WTC11 (cell line): ENCODE measurements at regions not wholly inside any gene's neighbourhood (a gene's known extent, or its start where the extent isn't known, plus 50 kb on each side); places are given as distances from the start of the nearest gene placed in this dataset.

Experiments used
- ATAC-seq: fragments of 200-7000 bp; cut with Tn5 transposase; 2 replicates; pipeline ENCODE4 v1.10.0; 2021; ENCODE audit warnings: mild to moderate bottlenecking, moderate library complexity
- CTCF ChIA-PET: fragments of 300-600 bp; sonication (Branson Sonifier 250); formaldehyde crosslinking; loops from one replicate; lab custom pipeline; 2021; ENCODE audit warnings: antibody characterized with exemption; lab: Charles Lee
- POLR2A ChIA-PET: fragments of 350-600 bp; sonication (Branson Sonifier 250); formaldehyde crosslinking; loops from one replicate; lab custom pipeline; 2021; ENCODE audit warnings: antibody characterized with exemption; lab: Charles Lee
- DNase-seq: peaks from one replicate; pipeline ENCODE4 v3.0.0; 2021; ENCODE audit warnings: low spot score
- H3K27ac Mint-ChIP-seq: 2 replicates; pipeline ENCODE4 v1.8.0; 2021; ENCODE audit warnings: mixed read lengths
- H3K27me3 Mint-ChIP-seq: 2 replicates; pipeline ENCODE4 v1.8.0; 2021; ENCODE audit warnings: low read depth, mild to moderate bottlenecking, moderate library complexity, mixed read lengths
- H3K36me3 Mint-ChIP-seq: 2 replicates; pipeline ENCODE4 v1.8.0; 2021; ENCODE audit warnings: mixed read lengths
- H3K4me1 Mint-ChIP-seq: 2 replicates; pipeline ENCODE4 v1.8.0; 2022; ENCODE audit warnings: mixed read lengths
- H3K4me3 Mint-ChIP-seq: 2 replicates; pipeline ENCODE4 v1.8.0; 2021; ENCODE audit warnings: mild to moderate bottlenecking, moderate library complexity, mixed read lengths
- H3K9me3 Mint-ChIP-seq: 2 replicates; pipeline ENCODE4 v1.8.0; 2021; ENCODE audit warnings: mixed read lengths
- ELF4 ChIP-seq: sonication (generic); formaldehyde crosslinking; IDR thresholded peaks from 2 replicates; pipeline ENCODE4 v1.8.1; 2022; ENCODE audit warnings: low read depth, mild to moderate bottlenecking, moderate library complexity, missing genetic modification reagents
- GABPB1 ChIP-seq: sonication (generic); formaldehyde crosslinking; IDR thresholded peaks from 2 replicates; pipeline ENCODE4 v1.8.1; 2023; ENCODE audit warnings: mild to moderate bottlenecking, missing genetic modification reagents
- RORB ChIP-seq: fragments of 250-450 bp; sonication (Bioruptor Pico); IDR thresholded peaks from 2 replicates; pipeline ENCODE4 v1.9.0; 2021; ENCODE audit warnings: mild to moderate bottlenecking
- TCF7 ChIP-seq: sonication (generic); formaldehyde crosslinking; IDR thresholded peaks from 2 replicates; pipeline ENCODE4 v1.8.0; 2022; ENCODE audit warnings: mild to moderate bottlenecking, low read depth, missing genetic modification reagents, moderate library complexity
- TEAD1 ChIP-seq: sonication (generic); formaldehyde crosslinking; IDR thresholded peaks from 2 replicates; pipeline ENCODE4 v1.8.0; 2022; ENCODE audit warnings: mild to moderate bottlenecking, missing genetic modification reagents
- TP53 ChIP-seq: sonication (generic); formaldehyde crosslinking; IDR thresholded peaks from 2 replicates; pipeline ENCODE4 v1.8.1; 2023; ENCODE audit warnings: mild to moderate bottlenecking, missing genetic modification reagents
- ZBTB21 ChIP-seq: sonication (generic); formaldehyde crosslinking; IDR thresholded peaks from 2 replicates; pipeline ENCODE4 v1.8.1; 2023; ENCODE audit warnings: mild to moderate bottlenecking, missing genetic modification reagents, borderline replicate concordance
- ZNF317 ChIP-seq: sonication (generic); formaldehyde crosslinking; IDR thresholded peaks from 2 replicates; pipeline ENCODE4 v1.8.1; 2023; ENCODE audit warnings: low read depth, mild to moderate bottlenecking, moderate library complexity, missing genetic modification reagents, borderline replicate concordance
- TF ChIP-seq, protein P1 (sequence below): sonication (generic); formaldehyde crosslinking; IDR thresholded peaks from 2 replicates; pipeline ENCODE4 v1.8.1; 2022; ENCODE audit warnings: mild to moderate bottlenecking, missing genetic modification reagents, moderate library complexity, borderline replicate concordance
- TF ChIP-seq, protein P2 (sequence below): sonication (generic); formaldehyde crosslinking; IDR thresholded peaks from 2 replicates; pipeline ENCODE4 v1.8.1; 2022; ENCODE audit warnings: missing genetic modification reagents, borderline replicate concordance
- TF ChIP-seq, protein P3 (sequence below): fragments of 250-450 bp; sonication (Bioruptor Pico); IDR thresholded peaks from 2 replicates; pipeline ENCODE4 v1.8.0; 2021; ENCODE audit warnings: mild to moderate bottlenecking
- TF ChIP-seq, protein P4 (sequence below): sonication (generic); formaldehyde crosslinking; conservative IDR thresholded peaks from 2 replicates; pipeline ENCODE4 v1.8.1; 2022; ENCODE audit warnings: mild to moderate bottlenecking, missing genetic modification reagents
- TF ChIP-seq, protein P5 (sequence below): sonication (generic); formaldehyde crosslinking; IDR thresholded peaks from 2 replicates; pipeline ENCODE4 v1.8.0; 2022; ENCODE audit warnings: mild to moderate bottlenecking, missing genetic modification reagents
- TF ChIP-seq, protein P6 (sequence below): sonication (generic); formaldehyde crosslinking; IDR thresholded peaks from 2 replicates; pipeline ENCODE4 v1.8.0; 2023; ENCODE audit warnings: missing genetic modification reagents
- TF ChIP-seq, protein P7 (sequence below): sonication (generic); formaldehyde crosslinking; IDR thresholded peaks from 2 replicates; pipeline ENCODE4 v1.8.1; 2023; ENCODE audit warnings: mild to moderate bottlenecking, missing genetic modification reagents, moderate library complexity
- TF ChIP-seq, protein P8 (sequence below): sonication (generic); formaldehyde crosslinking; IDR thresholded peaks from 2 replicates; pipeline ENCODE4 v1.8.1; 2023; ENCODE audit warnings: mild to moderate bottlenecking, missing genetic modification reagents

DNA sequence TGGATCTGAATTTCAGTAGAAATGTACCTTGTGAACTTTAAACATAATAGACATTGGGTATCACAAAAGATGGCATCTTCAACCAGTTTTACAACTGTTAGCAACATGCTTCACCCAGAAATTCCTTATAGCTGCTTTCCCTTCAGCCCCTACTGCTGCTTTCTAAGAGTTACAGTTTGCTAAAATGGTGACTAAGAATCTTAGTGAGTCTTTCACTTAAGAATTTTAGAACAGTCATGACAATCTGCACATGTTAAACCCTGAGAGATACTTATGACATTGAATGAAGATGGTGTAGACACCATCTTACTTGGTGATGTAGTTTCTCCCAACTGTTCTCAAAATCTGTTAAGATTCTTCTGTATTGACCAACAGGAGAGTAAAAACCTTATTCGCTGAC, 129.7 kb upstream of the UBE2E1 start (continued):
- TF ChIP-seq, protein P1, sequence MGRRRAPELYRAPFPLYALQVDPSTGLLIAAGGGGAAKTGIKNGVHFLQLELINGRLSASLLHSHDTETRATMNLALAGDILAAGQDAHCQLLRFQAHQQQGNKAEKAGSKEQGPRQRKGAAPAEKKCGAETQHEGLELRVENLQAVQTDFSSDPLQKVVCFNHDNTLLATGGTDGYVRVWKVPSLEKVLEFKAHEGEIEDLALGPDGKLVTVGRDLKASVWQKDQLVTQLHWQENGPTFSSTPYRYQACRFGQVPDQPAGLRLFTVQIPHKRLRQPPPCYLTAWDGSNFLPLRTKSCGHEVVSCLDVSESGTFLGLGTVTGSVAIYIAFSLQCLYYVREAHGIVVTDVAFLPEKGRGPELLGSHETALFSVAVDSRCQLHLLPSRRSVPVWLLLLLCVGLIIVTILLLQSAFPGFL: no peak
- TF ChIP-seq, protein P2, sequence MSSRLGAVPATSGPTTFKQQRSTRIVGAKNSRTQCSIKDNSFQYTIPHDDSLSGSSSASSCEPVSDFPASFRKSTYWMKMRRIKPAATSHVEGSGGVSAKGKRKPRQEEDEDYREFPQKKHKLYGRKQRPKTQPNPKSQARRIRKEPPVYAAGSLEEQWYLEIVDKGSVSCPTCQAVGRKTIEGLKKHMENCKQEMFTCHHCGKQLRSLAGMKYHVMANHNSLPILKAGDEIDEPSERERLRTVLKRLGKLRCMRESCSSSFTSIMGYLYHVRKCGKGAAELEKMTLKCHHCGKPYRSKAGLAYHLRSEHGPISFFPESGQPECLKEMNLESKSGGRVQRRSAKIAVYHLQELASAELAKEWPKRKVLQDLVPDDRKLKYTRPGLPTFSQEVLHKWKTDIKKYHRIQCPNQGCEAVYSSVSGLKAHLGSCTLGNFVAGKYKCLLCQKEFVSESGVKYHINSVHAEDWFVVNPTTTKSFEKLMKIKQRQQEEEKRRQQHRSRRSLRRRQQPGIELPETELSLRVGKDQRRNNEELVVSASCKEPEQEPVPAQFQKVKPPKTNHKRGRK (CRISPR knock-in tag): no peak
- TF ChIP-seq, protein P3, sequence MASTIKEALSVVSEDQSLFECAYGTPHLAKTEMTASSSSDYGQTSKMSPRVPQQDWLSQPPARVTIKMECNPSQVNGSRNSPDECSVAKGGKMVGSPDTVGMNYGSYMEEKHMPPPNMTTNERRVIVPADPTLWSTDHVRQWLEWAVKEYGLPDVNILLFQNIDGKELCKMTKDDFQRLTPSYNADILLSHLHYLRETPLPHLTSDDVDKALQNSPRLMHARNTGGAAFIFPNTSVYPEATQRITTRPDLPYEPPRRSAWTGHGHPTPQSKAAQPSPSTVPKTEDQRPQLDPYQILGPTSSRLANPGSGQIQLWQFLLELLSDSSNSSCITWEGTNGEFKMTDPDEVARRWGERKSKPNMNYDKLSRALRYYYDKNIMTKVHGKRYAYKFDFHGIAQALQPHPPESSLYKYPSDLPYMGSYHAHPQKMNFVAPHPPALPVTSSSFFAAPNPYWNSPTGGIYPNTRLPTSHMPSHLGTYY: no peak
- no peak for TF ChIP-seq ZNF317 (CRISPR knock-in tag)
- no peak for TF ChIP-seq ELF4
- no peak for TF ChIP-seq ZBTB21 (CRISPR knock-in tag)

DNA sequence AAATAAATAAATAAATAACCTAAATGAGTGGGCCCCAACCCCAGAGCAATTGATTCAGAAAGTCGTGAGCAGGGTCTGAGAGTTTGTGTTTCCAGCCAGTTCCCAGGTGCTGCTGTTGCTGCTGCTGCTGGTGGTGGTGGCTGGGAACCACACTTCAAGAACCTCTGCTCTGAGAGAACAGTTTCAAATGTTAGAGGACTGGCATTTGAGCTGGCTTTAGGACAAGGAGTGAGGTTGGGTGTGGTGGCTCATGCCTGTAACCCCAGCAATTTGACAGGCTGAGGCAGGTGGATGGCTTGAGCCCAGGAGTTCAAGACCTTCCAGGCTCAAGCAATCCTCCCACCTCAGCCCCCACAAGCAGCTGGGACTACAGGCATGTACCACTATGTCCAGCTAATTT, 123.1 kb upstream of the UBE2E1 start:
- H3K27ac Mint-ChIP-seq: no peak overlapping the region
- H3K4me1 Mint-ChIP-seq: peaks cover 15% of the 10 kb centered on the region
- ATAC-seq (no peak; the same call in 1 of the 2 replicates), DNase-seq (no peak)
- H3K9me3 Mint-ChIP-seq: peaks cover 11% of the 10 kb centered on the region
- no peaks in the 10 kb centered on the region for H3K36me3 Mint-ChIP-seq
- CTCF ChIA-PET: interaction anchor here (1.5 kb wide), 1 partner anchor 79 kb away, joined by 4 read pairs; no protein-coding TSS in a partner anchor
- no peaks in the 10 kb centered on the region for H3K27me3 Mint-ChIP-seq
- H3K4me3 Mint-ChIP-seq: no peak overlapping the region
- POLR2A ChIA-PET: no interaction called here
- TF ChIP-seq, protein P4, sequence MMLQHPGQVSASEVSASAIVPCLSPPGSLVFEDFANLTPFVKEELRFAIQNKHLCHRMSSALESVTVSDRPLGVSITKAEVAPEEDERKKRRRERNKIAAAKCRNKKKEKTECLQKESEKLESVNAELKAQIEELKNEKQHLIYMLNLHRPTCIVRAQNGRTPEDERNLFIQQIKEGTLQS (CRISPR knock-in tag): no peak
- TF ChIP-seq, protein P5, sequence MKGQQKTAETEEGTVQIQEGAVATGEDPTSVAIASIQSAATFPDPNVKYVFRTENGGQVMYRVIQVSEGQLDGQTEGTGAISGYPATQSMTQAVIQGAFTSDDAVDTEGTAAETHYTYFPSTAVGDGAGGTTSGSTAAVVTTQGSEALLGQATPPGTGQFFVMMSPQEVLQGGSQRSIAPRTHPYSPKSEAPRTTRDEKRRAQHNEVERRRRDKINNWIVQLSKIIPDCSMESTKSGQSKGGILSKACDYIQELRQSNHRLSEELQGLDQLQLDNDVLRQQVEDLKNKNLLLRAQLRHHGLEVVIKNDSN (CRISPR knock-in tag): no peak
- TF ChIP-seq, protein P6, sequence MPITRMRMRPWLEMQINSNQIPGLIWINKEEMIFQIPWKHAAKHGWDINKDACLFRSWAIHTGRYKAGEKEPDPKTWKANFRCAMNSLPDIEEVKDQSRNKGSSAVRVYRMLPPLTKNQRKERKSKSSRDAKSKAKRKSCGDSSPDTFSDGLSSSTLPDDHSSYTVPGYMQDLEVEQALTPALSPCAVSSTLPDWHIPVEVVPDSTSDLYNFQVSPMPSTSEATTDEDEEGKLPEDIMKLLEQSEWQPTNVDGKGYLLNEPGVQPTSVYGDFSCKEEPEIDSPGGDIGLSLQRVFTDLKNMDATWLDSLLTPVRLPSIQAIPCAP (CRISPR knock-in tag): no peak
- TF ChIP-seq TP53 (CRISPR knock-in tag): no peak
- no peak for TF ChIP-seq TEAD1
- TF ChIP-seq ZBTB21 (CRISPR knock-in tag): no peak
- TF ChIP-seq TCF7 (CRISPR knock-in tag): no peak
- no peak for TF ChIP-seq GABPB1
- TF ChIP-seq, protein P7, sequence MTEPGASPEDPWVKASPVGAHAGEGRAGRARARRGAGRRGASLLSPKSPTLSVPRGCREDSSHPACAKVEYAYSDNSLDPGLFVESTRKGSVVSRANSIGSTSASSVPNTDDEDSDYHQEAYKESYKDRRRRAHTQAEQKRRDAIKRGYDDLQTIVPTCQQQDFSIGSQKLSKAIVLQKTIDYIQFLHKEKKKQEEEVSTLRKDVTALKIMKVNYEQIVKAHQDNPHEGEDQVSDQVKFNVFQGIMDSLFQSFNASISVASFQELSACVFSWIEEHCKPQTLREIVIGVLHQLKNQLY (CRISPR knock-in tag): no peak
- TF ChIP-seq, protein P8, sequence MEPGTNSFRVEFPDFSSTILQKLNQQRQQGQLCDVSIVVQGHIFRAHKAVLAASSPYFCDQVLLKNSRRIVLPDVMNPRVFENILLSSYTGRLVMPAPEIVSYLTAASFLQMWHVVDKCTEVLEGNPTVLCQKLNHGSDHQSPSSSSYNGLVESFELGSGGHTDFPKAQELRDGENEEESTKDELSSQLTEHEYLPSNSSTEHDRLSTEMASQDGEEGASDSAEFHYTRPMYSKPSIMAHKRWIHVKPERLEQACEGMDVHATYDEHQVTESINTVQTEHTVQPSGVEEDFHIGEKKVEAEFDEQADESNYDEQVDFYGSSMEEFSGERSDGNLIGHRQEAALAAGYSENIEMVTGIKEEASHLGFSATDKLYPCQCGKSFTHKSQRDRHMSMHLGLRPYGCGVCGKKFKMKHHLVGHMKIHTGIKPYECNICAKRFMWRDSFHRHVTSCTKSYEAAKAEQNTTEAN (CRISPR knock-in tag): no peak
- TF ChIP-seq RORB (CRISPR knock-in tag): no peak
